ENCODE measurements at regions not wholly inside any gene's neighbourhood (a gene's known extent, or its start where the extent isn't known, plus 50 kb on each side); places are given as distances from the start of the nearest gene placed in this dataset.

DNA sequence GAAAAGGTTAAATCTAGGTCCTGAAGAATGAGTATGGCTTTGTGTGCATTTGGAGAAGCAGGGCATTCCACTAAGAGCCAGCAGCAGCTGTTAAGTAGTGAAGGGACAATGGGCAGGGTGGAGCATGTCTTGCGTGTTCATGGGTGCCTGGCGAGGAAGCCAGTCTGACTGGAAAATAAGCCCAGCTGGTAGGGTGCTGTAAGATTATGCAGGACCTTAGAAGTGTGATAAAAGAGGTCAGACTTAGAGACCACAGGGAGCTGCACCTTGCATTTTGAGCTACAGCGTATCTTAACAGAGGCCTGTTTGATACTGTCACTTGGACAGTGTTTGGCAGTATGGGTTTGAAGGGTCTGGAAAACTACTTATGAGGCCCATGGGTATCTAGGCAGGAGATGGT lies 131.7 kb upstream of the ELL2 start:
- H3K27ac ChIP-seq = no peak overlapping the region
- H3K4me3 ChIP-seq = no peak overlapping the region
- peaks cover 0 to 11% (median 4%) of the 10 kb centered on the region in 4 donors for H3K4me1 ChIP-seq
- TF ChIP-seq POLR2A (IDR thresholded peaks at IDR 0.05) = no peak
- no peak for TF ChIP-seq EP300 (IDR thresholded peaks at IDR 0.05)
- TF ChIP-seq POLR2AphosphoS5 (IDR thresholded peaks at IDR 0.05) = no peak
- TF ChIP-seq, protein P1, sequence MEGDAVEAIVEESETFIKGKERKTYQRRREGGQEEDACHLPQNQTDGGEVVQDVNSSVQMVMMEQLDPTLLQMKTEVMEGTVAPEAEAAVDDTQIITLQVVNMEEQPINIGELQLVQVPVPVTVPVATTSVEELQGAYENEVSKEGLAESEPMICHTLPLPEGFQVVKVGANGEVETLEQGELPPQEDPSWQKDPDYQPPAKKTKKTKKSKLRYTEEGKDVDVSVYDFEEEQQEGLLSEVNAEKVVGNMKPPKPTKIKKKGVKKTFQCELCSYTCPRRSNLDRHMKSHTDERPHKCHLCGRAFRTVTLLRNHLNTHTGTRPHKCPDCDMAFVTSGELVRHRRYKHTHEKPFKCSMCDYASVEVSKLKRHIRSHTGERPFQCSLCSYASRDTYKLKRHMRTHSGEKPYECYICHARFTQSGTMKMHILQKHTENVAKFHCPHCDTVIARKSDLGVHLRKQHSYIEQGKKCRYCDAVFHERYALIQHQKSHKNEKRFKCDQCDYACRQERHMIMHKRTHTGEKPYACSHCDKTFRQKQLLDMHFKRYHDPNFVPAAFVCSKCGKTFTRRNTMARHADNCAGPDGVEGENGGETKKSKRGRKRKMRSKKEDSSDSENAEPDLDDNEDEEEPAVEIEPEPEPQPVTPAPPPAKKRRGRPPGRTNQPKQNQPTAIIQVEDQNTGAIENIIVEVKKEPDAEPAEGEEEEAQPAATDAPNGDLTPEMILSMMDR (IDR thresholded peaks at IDR 0.05) = no peak
- H3K36me3 ChIP-seq = no peaks in the 10 kb centered on the region
- no peaks in the 10 kb centered on the region for H3K27me3 ChIP-seq
- no peak for ATAC-seq (ENCODE audit: low FRiP score in 2 of 2)
- H3K9me3 ChIP-seq = no peaks in the 10 kb centered on the region
- 72 to 76% methylated on average over 3 of the region's 3 CpGs for WGBS, 2 donors
- no peak for DNase-seq

DNA sequence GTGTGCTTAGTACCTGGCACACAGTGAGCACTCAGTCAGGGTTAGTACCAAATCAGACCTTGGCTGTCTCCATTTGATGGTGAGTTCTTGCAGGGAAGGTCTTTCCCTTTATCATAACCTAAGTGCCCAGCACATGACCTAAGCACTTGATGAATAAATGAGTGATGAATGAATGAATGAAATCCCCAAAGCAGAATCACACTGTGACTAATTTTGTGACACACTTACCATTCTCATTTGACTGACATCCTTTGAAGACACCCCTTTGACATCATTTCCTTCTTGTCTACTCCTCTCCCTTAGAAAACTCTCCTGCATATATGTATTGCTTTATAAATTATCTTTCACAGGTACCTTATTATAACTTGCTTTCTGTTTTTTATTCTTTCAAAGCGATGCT lies 130.2 kb upstream of the ELL2 start:
- ATAC-seq (ENCODE audit: low FRiP score in 2 of 2) = no peak
- Histone ChIP-seq H3K4me1 (peaks cover 0 to 11% (median 4%) of the 10 kb centered on the region in 4 donors), H3K9me3 (no peaks in the 10 kb centered on the region), H3K27ac (no peak overlapping the region), H3K27me3 (no peaks in the 10 kb centered on the region), H3K4me3 (no peak overlapping the region), H3K36me3 (no peaks in the 10 kb centered on the region)
- no peak for TF ChIP-seq EP300 (IDR thresholded peaks at IDR 0.05)
- TF ChIP-seq POLR2A (IDR thresholded peaks at IDR 0.05) = no peak
- TF ChIP-seq POLR2AphosphoS5 (IDR thresholded peaks at IDR 0.05) = no peak
- TF ChIP-seq, protein P1 (IDR thresholded peaks at IDR 0.05) = no peak
- WGBS, 2 donors = 84 to 96% methylated on average over 1 of the region's 1 CpG
- DNase-seq = no peak

DNA sequence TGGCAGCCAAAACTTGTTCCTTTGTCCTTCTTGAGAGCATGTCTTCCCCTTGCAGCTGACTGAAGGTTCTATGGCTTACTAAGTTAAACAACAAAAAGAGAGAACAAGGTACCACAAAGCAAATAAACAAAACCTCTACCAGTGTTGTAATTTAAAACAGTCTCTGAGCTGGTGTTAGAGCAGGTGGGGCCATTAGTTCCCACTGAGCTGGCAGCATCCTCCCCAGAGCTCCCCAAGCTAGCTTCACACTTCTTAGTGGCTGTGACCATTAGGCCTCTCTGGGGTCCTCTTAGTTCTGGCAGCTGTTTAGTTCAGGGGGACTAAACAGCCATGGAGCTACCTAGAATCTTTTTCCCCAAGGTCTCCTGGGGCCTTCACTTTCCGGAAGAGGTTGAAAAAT lies 128.6 kb upstream of the ELL2 start:
- TF ChIP-seq, protein P1 (IDR thresholded peaks at IDR 0.05) = no peak
- no peak for TF ChIP-seq EP300 (IDR thresholded peaks at IDR 0.05)
- Histone ChIP-seq H3K9me3 (no peaks in the 10 kb centered on the region), H3K27me3 (no peaks in the 10 kb centered on the region), H3K27ac (no peak overlapping the region), H3K4me3 (no peak overlapping the region), H3K36me3 (no peaks in the 10 kb centered on the region), H3K4me1 (peaks cover 0 to 11% (median 4%) of the 10 kb centered on the region in 4 donors)
- DNase-seq (no peak), ATAC-seq (ENCODE audit: low FRiP score in 2 of 2) (no peak)
- 94% methylated on average over 1 of the region's 1 CpG for WGBS, 2 donors

DNA sequence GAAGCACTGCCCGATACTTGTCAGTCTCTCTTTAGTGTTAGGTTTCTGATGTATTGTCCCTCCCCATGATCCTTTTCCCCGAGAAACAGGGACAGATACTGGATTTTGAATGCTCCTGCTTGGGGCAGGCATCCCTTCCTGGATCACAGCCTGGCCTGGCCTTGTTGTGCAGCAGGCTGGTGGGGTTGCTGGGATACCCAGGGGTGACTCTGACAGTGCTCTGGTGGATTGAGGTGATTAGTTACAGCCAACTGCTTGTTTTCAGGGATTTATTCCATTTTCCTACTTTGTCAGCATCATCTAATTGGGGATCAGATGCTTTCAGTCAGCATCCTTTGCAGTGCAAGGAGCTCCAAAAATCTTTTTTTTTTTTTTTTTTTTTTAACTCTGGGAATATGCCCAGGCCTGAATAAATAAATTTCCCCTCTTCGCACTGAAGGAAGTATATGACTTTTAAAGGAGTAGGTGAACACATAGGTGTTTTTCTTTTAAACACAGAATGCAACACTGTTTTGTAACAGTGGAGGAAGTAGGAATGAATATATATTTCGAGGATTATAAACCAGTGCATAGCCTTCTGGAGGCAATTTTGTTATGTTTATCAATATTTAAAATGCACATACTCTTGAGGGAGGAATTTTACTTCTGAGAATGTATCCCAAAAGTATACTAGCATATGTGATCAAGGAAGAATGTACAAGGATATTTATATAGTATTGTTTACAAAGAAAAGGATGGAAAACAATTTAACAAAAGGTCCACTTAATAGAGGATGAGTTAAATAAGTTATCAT lies 127.3 kb upstream of the ELL2 start:
- DNase-seq = no peak
- 68 to 79% methylated on average over 4 of the region's 4 CpGs for WGBS, 2 donors

More for the DNA sequence above, 127.3 kb upstream of the ELL2 start:
- Histone ChIP-seq H3K4me1 (peaks cover 0 to 5% (median under 1%) of the 10 kb centered on the region in 4 donors), H3K9me3 (no peaks in the 10 kb centered on the region), H3K27me3 (no peaks in the 10 kb centered on the region), H3K36me3 (no peaks in the 10 kb centered on the region), H3K4me3 (no peak overlapping the region), H3K27ac (no peak overlapping the region)
- TF ChIP-seq, protein P1 (IDR thresholded peaks at IDR 0.05) = no peak
- TF ChIP-seq EP300 (IDR thresholded peaks at IDR 0.05) = no peak
- no peak for TF ChIP-seq POLR2AphosphoS5 (IDR thresholded peaks at IDR 0.05)
- TF ChIP-seq POLR2A (IDR thresholded peaks at IDR 0.05) = no peak
- no peak for ATAC-seq (ENCODE audit: low FRiP score in 2 of 2)
